PC-3 (cell line): ENCODE measurements at regions not wholly inside any gene's neighbourhood (a gene's known extent, or its start where the extent isn't known, plus 50 kb on each side); places are given as distances from the start of the nearest gene placed in this dataset.

Experiments
- ATAC-seq: fragments of 200-7000 bp; cut with Tn5 transposase; 2 replicates; pipeline ENCODE4 v1.9.1; 2020; ENCODE audit warnings: mild to moderate bottlenecking, moderate library complexity
- BruUV-seq: library from RNA; stranded (reverse); fragments of 400-500 nt; replicated peaks from 2 replicates; lab custom pipeline; 2021; lab: Mats Ljungman, UMichigan
- CTCF ChIA-PET: fragments of 300-600 bp; sonication (Branson Sonifier 250); formaldehyde crosslinking; loops from one replicate; lab custom pipeline; 2022; ENCODE audit warnings: antibody characterized with exemption; lab: Charles Lee
- POLR2A ChIA-PET: fragments of 300-600 bp; sonication (Branson Sonifier 250); formaldehyde crosslinking; loops from one replicate; lab custom pipeline; 2022; ENCODE audit warnings: antibody characterized with exemption; ENCODE audit not compliant: unreplicated experiment; lab: Charles Lee
- DNase-seq: peaks from one replicate; pipeline ENCODE4 v3.0.0-alpha.2; 2015
- H2AFZ ChIP-seq: fragments of 300-600 bp; sonication (generic); 2 replicates; pipeline ENCODE4 v1.6.0; 2016; ENCODE audit warnings: antibody characterized with exemption, low read length
- H3F3A ChIP-seq: fragments of 300-600 bp; sonication (generic); one replicate; pipeline ENCODE4 v1.6.0; 2017; ENCODE audit warnings: antibody characterized with exemption, low read length, control low read depth, mild to moderate bottlenecking; ENCODE audit not compliant: unreplicated experiment
- H3K27ac ChIP-seq: fragments of 300-600 bp; sonication (generic); 2 replicates; pipeline ENCODE4 v1.5.1; 2016; ENCODE audit warnings: mild to moderate bottlenecking, low read length
- H3K27me3 ChIP-seq: fragments of 300-600 bp; sonication (generic); 2 replicates; pipeline ENCODE4 v1.6.1; 2016; ENCODE audit warnings: low read length, mixed read lengths
- H3K36me3 ChIP-seq: fragments of 300-600 bp; sonication (generic); 2 replicates; pipeline ENCODE4 v1.6.1; 2016; ENCODE audit warnings: low read depth, mixed run types, low read length, mixed read lengths
- H3K4me1 ChIP-seq: fragments of 300-600 bp; sonication (generic); 2 replicates; pipeline ENCODE4 v1.5.1; 2016; ENCODE audit warnings: low read length; ENCODE audit not compliant: insufficient read depth
- H3K4me2 ChIP-seq: fragments of 300-600 bp; sonication (generic); 2 replicates; pipeline ENCODE4 v1.6.0; 2016; ENCODE audit warnings: low read length
- H3K4me3 ChIP-seq: fragments of 300-600 bp; sonication (generic); 2 replicates; pipeline ENCODE4 v1.5.1; 2016; ENCODE audit warnings: mild to moderate bottlenecking, low read length, mixed read lengths
- H3K79me2 ChIP-seq: fragments of 300-600 bp; sonication (generic); 2 replicates; pipeline ENCODE4 v1.6.1; 2017; ENCODE audit warnings: low read length, mixed read lengths
- H3K9ac ChIP-seq: fragments of 300-600 bp; sonication (generic); 2 replicates; pipeline ENCODE4 v1.6.0; 2016; ENCODE audit warnings: mild to moderate bottlenecking, low read length
- H3K9me2 ChIP-seq: fragments of 300-600 bp; sonication (generic); replicated peaks from 2 replicates; pipeline ENCODE4 v1.6.1; 2016; ENCODE audit warnings: mixed run types, low read length, mixed read lengths
- H3K9me3 ChIP-seq: fragments of 300-600 bp; sonication (generic); 2 replicates; pipeline ENCODE4 v1.6.1; 2016; ENCODE audit warnings: low read length, mixed read lengths
- H4K20me1 ChIP-seq: fragments of 300-600 bp; sonication (generic); 2 replicates; pipeline ENCODE4 v1.6.1; 2016; ENCODE audit warnings: low read length, mixed read lengths
- CTCF ChIP-seq: fragments of 300-600 bp; sonication (generic); conservative IDR thresholded peaks from 2 replicates; pipeline ENCODE4 v1.5.1; 2017; ENCODE audit warnings: antibody characterized with exemption, low read depth, mild to moderate bottlenecking, low read length
- EZH2 ChIP-seq: fragments of 300-600 bp; sonication (generic); IDR thresholded peaks from one replicate; pipeline ENCODE4 v1.6.1; 2017; ENCODE audit warnings: antibody characterized with exemption, mild to moderate bottlenecking, low read length; ENCODE audit not compliant: unreplicated experiment
- EZH2phosphoT487 ChIP-seq: fragments of 300-600 bp; sonication (generic); IDR thresholded peaks from 2 replicates; pipeline ENCODE4 v1.6.1; 2018; ENCODE audit warnings: mild to moderate bottlenecking, antibody characterized with exemption, low read length, borderline replicate concordance
- intact Hi-C: fragments of 100-400 bp; cut with micrococcal nuclease; formaldehyde crosslinking; loops from 2 replicates; pipeline ENCODE4 v1.9.0; 2023

GRCh38 chr2:234288974-234289455 lies 207.9 kb downstream of the ARL4C start:
- POLR2A ChIA-PET: no interaction called here
- peak; percentile 58 for DNase-seq
- H3K27ac ChIP-seq: peak overlapping the region; percentile 11
- no peaks in the 10 kb centered on the region for H4K20me1 ChIP-seq
- BruUV-seq: no TSS peak
- H3K4me1 ChIP-seq: peaks cover 12% of the 10 kb centered on the region; the same call in 1 of the 2 replicates
- H3K79me2 ChIP-seq: no peaks in the 10 kb centered on the region
- TF ChIP-seq EZH2 (no peak), EZH2phosphoT487 (no peak), CTCF (peak; percentile 75)
- no peaks in the 10 kb centered on the region for H3K9me2 ChIP-seq
- no peak overlapping the region for H3K4me2 ChIP-seq
- no peaks in the 10 kb centered on the region for H3K9me3 ChIP-seq
- no peak overlapping the region for H3K4me3 ChIP-seq
- H3K27me3 ChIP-seq: no peaks in the 10 kb centered on the region
- H3K9ac ChIP-seq: no peak overlapping the region
- H3K36me3 ChIP-seq: no peaks in the 10 kb centered on the region
- intact Hi-C loops: loop anchor here (1.0 kb wide), 1 partner anchor 211 kb away; no protein-coding TSS in a partner anchor
- CTCF ChIA-PET: interaction anchor here (0.5 kb wide), 1 partner anchor 60 kb away, joined by 5 read pairs; no protein-coding TSS in a partner anchor
- no peaks in the 10 kb centered on the region for H3F3A ChIP-seq
- ATAC-seq: 0 out of 2 replicates have a peak, but pooled peaks have one; percentile 13
- no peak overlapping the region for H2AFZ ChIP-seq

GRCh38 chr2:234287650-234288049 lies 209.2 kb downstream of the ARL4C start:
- Histone ChIP-seq H3F3A (no peaks in the 10 kb centered on the region), H3K9ac (no peak overlapping the region), H3K27me3 (no peaks in the 10 kb centered on the region), H2AFZ (no peak overlapping the region), H3K36me3 (no peaks in the 10 kb centered on the region), H3K4me3 (no peak overlapping the region), H3K9me3 (no peaks in the 10 kb centered on the region), H4K20me1 (no peaks in the 10 kb centered on the region), H3K4me1 (peaks cover 12% of the 10 kb centered on the region; the same call in 1 of the 2 replicates), H3K79me2 (no peaks in the 10 kb centered on the region), H3K27ac (no peak overlapping the region), H3K9me2 (no peaks in the 10 kb centered on the region), H3K4me2 (no peak overlapping the region)
- BruUV-seq: no TSS peak
- intact Hi-C loops: no loop called here
- ChIA-PET CTCF (no interaction called here), POLR2A (no interaction called here)
- DNase-seq (no peak), ATAC-seq (no peak)
- TF ChIP-seq EZH2: no peak
- no peak for TF ChIP-seq EZH2phosphoT487
- no peak for TF ChIP-seq CTCF

- ATAC-seq: no peak
Observed at GRCh38 chr2:234286956-234287355, 209.9 kb downstream of the ARL4C start.

More at GRCh38 chr2:234286956-234287355, 209.9 kb downstream of the ARL4C start:
- Histone ChIP-seq H3K9me3 (no peaks in the 10 kb centered on the region), H3K9me2 (no peaks in the 10 kb centered on the region), H3K4me2 (no peak overlapping the region), H3K4me1 (peaks cover 12% of the 10 kb centered on the region; the same call in 1 of the 2 replicates), H3K27me3 (no peaks in the 10 kb centered on the region), H3K9ac (no peak overlapping the region), H4K20me1 (no peaks in the 10 kb centered on the region), H2AFZ (no peak overlapping the region), H3K79me2 (no peaks in the 10 kb centered on the region), H3K4me3 (no peak overlapping the region), H3F3A (no peaks in the 10 kb centered on the region), H3K36me3 (no peaks in the 10 kb centered on the region), H3K27ac (no peak overlapping the region)
- intact Hi-C loops: no loop called here
- no peak for DNase-seq
- no TSS peak for BruUV-seq
- TF ChIP-seq EZH2phosphoT487 (no peak), CTCF (no peak), EZH2 (no peak)
- ChIA-PET POLR2A (no interaction called here), CTCF (no interaction called here)
